Transverse colon (tissue), 4 donors: ENCODE measurements at regions not wholly inside any gene's neighbourhood (a gene's known extent, or its start where the extent isn't known, plus 50 kb on each side); places are given as distances from the start of the nearest gene placed in this dataset.

Source experiments
- DNase-seq: peaks from one replicate; pipeline ENCODE4 v3.0.0-alpha.2; 2019
- H3K27ac ChIP-seq, 4 donors: fragments of 200-600 bp; sonication (generic); 2 replicates each; pipeline ENCODE4 v1.5.1; 2016 to 2018; ENCODE audit warnings: inconsistent platforms in 4 of 4
- H3K27me3 ChIP-seq: fragments of 200-600 bp; sonication (generic); 2 replicates; pipeline ENCODE4 v1.5.1; 2017; ENCODE audit warnings: inconsistent platforms
- H3K36me3 ChIP-seq, 4 donors: fragments of 200-600 bp; sonication (generic); 2 replicates each; pipeline ENCODE4 v1.5.1; 2017 to 2019; ENCODE audit warnings: inconsistent platforms in 4 of 4
- H3K4me1 ChIP-seq, 4 donors: fragments of 200-600 bp; sonication (generic); 2 replicates each; pipeline ENCODE4 v1.5.1; 2017 to 2020; ENCODE audit warnings: inconsistent platforms in 4 of 4
- H3K4me3 ChIP-seq, 4 donors: fragments of 200-600 bp; sonication (generic); 1 replicate in 1 of 4; 2 replicates in 3 of 4; pipeline versions ENCODE4 v1.5.1 to v1.6.1; 2017 to 2019; ENCODE audit warnings: inconsistent platforms in 4 of 4
- H3K9me3 ChIP-seq, 2 donors: fragments of 200-600 bp; sonication (generic); 2 replicates each; pipeline ENCODE4 v1.5.1; 2017 to 2019; ENCODE audit warnings: inconsistent platforms in 2 of 2
- CTCF ChIP-seq, 5 experiments: fragments of 200-600 bp in 3 of 5; fragments of 450-650 bp in 2 of 5; sonication (generic) in 3 of 5; IDR thresholded peaks; 1 replicate in 2 of 5; 2 replicates in 3 of 5; pipeline ENCODE4 v1.5.1; 2016 to 2017; ENCODE audit warnings: antibody characterized with exemption in 5 of 5, inconsistent platforms in 3 of 5, mild to moderate bottlenecking in 2 of 5, moderate library complexity in 1 of 5
- EP300 ChIP-seq: sonication (generic); formaldehyde crosslinking; IDR thresholded peaks from one replicate; pipeline ENCODE4 v1.6.1; 2017; ENCODE audit warnings: antibody characterized with exemption, low read depth
- POLR2A ChIP-seq: fragments of 450-650 bp; IDR thresholded peaks from one replicate; pipeline ENCODE4 v1.6.1; 2016; ENCODE audit warnings: antibody characterized with exemption, mild to moderate bottlenecking, moderate library complexity
- POLR2AphosphoS5 ChIP-seq, 3 donors: sonication (generic); formaldehyde crosslinking; IDR thresholded peaks; one replicate each; pipeline ENCODE4 v1.6.1; 2016; ENCODE audit warnings: antibody characterized with exemption in 3 of 3
- WGBS, 2 donors: methylation state at CpG; one replicate each; pipeline ENCODE4 v1.1.5; 2018; ENCODE audit warnings: low coverage in 1 of 2; 5-methylcytosine and 5-hydroxymethylcytosine counted together
- in situ Hi-C, 4 donors: fragments of 200-750 bp; cut with MboI; loops; one replicate each; pipeline versions ENCODE4 v1.15.0 to v1.15.1; 2017; ENCODE audit warnings: low sequenced_read_pairs in 3 of 4, low pct_ligation_motif_present in 1 of 4, low pct_unique_long_range_greater_than_20kb in 1 of 4
- intact Hi-C: fragments of 100-400 bp; cut with DNase I; formaldehyde crosslinking; loops from one replicate; pipeline ENCODE4 v1.15.1; 2023; ENCODE audit warnings: low total_unique reads

- TF ChIP-seq POLR2AphosphoS5 (IDR thresholded peaks at IDR 0.05): no peak
- TF ChIP-seq EP300: no peak
- TF ChIP-seq CTCF (IDR thresholded peaks at IDR 0.05): no peak
- no peak for TF ChIP-seq POLR2A
- 26 to 38% methylated on average over 4 of the region's 4 CpGs for WGBS, 2 donors
- H3K27me3 ChIP-seq: no peaks in the 10 kb centered on the region
- no peak overlapping the region for H3K4me3 ChIP-seq
- no peaks in the 10 kb centered on the region for H3K4me1 ChIP-seq
- no peaks in the 10 kb centered on the region for H3K9me3 ChIP-seq
- no peak overlapping the region for H3K27ac ChIP-seq
- intact Hi-C loops: no loop called here
- no peaks in the 10 kb centered on the region for H3K36me3 ChIP-seq
- no peak for DNase-seq
- in situ Hi-C loops: no loop called here
These were observed 310.3 kb upstream of the EDNRB start for GRCh38 chr13:78228940-78229339.

GRCh38 chr13:78228211-78228610 is 309.6 kb upstream of the EDNRB start:
- in situ Hi-C loops (no loop called here), intact Hi-C loops (no loop called here)
- no peak for TF ChIP-seq POLR2AphosphoS5 (IDR thresholded peaks at IDR 0.05)
- TF ChIP-seq POLR2A: no peak
- no peak for TF ChIP-seq CTCF (IDR thresholded peaks at IDR 0.05)
- no peak for TF ChIP-seq EP300

GRCh38 chr13:78227709-78228108 is 309.1 kb upstream of the EDNRB start:
- Histone ChIP-seq H3K4me3 (no peak overlapping the region), H3K27me3 (no peaks in the 10 kb centered on the region), H3K36me3 (no peaks in the 10 kb centered on the region), H3K4me1 (no peaks in the 10 kb centered on the region), H3K9me3 (no peaks in the 10 kb centered on the region), H3K27ac (no peak overlapping the region)
- in situ Hi-C loops (no loop called here), intact Hi-C loops (no loop called here)
- DNase-seq: no peak
- TF ChIP-seq EP300 (no peak), POLR2A (no peak), POLR2AphosphoS5 (IDR thresholded peaks at IDR 0.05) (no peak)
- 60 to 72% methylated on average over 3 of the region's 3 CpGs for WGBS, 2 donors

More at GRCh38 chr13:78228211-78228610, 309.6 kb upstream of the EDNRB start:
- Histone ChIP-seq H3K36me3 (no peaks in the 10 kb centered on the region), H3K27ac (no peak overlapping the region), H3K4me3 (no peak overlapping the region), H3K27me3 (no peaks in the 10 kb centered on the region), H3K9me3 (no peaks in the 10 kb centered on the region), H3K4me1 (no peaks in the 10 kb centered on the region)
- DNase-seq: no peak
- WGBS, 2 donors: 59 to 67% methylated on average over 1 of the region's 1 CpG

GRCh38 chr13:78215458-78216108 is 297.0 kb upstream of the EDNRB start:
- no peaks in the 10 kb centered on the region for H3K4me1 ChIP-seq
- H3K36me3 ChIP-seq: no peaks in the 10 kb centered on the region
- H3K27ac ChIP-seq: no peak overlapping the region
- intact Hi-C loops (no loop called here), in situ Hi-C loops (no loop called here)
- no peaks in the 10 kb centered on the region for H3K9me3 ChIP-seq
- no peak overlapping the region for H3K4me3 ChIP-seq
- TF ChIP-seq POLR2AphosphoS5 (IDR thresholded peaks at IDR 0.05): no peak
- TF ChIP-seq CTCF (IDR thresholded peaks at IDR 0.05): no peak
- 50 to 58% methylated on average over 4 of the region's 4 CpGs for WGBS, 2 donors
- no peaks in the 10 kb centered on the region for H3K27me3 ChIP-seq
- no peak for DNase-seq

GRCh38 chr13:78201411-78201810 is 282.8 kb upstream of the EDNRB start:
- no peak for DNase-seq
- Histone ChIP-seq H3K4me1 (no peaks in the 10 kb centered on the region), H3K9me3 (no peaks in the 10 kb centered on the region), H3K27me3 (no peaks in the 10 kb centered on the region), H3K27ac (no peak overlapping the region), H3K4me3 (no peak overlapping the region), H3K36me3 (no peaks in the 10 kb centered on the region)
- TF ChIP-seq CTCF (IDR thresholded peaks at IDR 0.05) (no peak), EP300 (no peak), POLR2A (no peak), POLR2AphosphoS5 (IDR thresholded peaks at IDR 0.05) (no peak)
- WGBS, 2 donors: 72 to 78% methylated on average over 3 of the region's 3 CpGs
- in situ Hi-C loops (no loop called here), intact Hi-C loops (no loop called here)
